GM12873 (cell line): ENCODE measurements at regions not wholly inside any gene's neighbourhood (a gene's known extent, or its start where the extent isn't known, plus 50 kb on each side); places are given as distances from the start of the nearest gene placed in this dataset.

Experiments used
- CTCF ChIP-seq: IDR thresholded peaks from 2 replicates; pipeline ENCODE4 v1.5.1; 2012; ENCODE audit warnings: low read depth, mild to moderate bottlenecking, moderate library complexity, low read length, control low read depth; ENCODE audit not compliant: insufficient read depth; ENCODE audit errors: missing control alignments

- TF ChIP-seq CTCF: no peak
Measured at GRCh38 chr5:163165277-163165676, 272.1 kb upstream of the CCNG1 start.

- no peak for TF ChIP-seq CTCF
Measured at GRCh38 chr5:163172540-163173338, 264.7 kb upstream of the CCNG1 start.

- no peak for TF ChIP-seq CTCF
Measured at GRCh38 chr5:163177971-163178370, 259.4 kb upstream of the CCNG1 start.

GRCh38 chr5:163185315-163185714 lies 252.1 kb upstream of the CCNG1 start:
- no peak for TF ChIP-seq CTCF

- no peak for TF ChIP-seq CTCF
Measured at GRCh38 chr5:163189023-163189553, 248.3 kb upstream of the CCNG1 start.

- TF ChIP-seq CTCF: no peak
Measured at GRCh38 chr5:163190283-163190682, 247.1 kb upstream of the CCNG1 start.

GRCh38 chr5:163190784-163191183 lies 246.6 kb upstream of the CCNG1 start:
- TF ChIP-seq CTCF: no peak
